ENCODE measurements at regions not wholly inside any gene's neighbourhood (a gene's known extent, or its start where the extent isn't known, plus 50 kb on each side); places are given as distances from the start of the nearest gene placed in this dataset.

GRCh38 chrX:137988470-137988869 is 422.5 kb downstream of the ZIC3 start:
- no peak for TF ChIP-seq CREB1 (CRISPR knock-in tag; IDR thresholded peaks at IDR 0.05)
- TF ChIP-seq CTCF (IDR thresholded peaks at IDR 0.05) = no peak
- no peak for TF ChIP-seq NR2C2 (CRISPR knock-in tag; IDR thresholded peaks at IDR 0.05)
